ENCODE measurements at regions not wholly inside any gene's neighbourhood (a gene's known extent, or its start where the extent isn't known, plus 50 kb on each side); places are given as distances from the start of the nearest gene placed in this dataset.

GRCh38 chr20:59376109-59376841 is 75.9 kb downstream of the EDN3 start:
- DNase-seq (ENCODE audit: low spot score) = no peak

- DNase-seq (ENCODE audit: low spot score) = no peak
Observed at GRCh38 chr20:59376998-59377397, 76.6 kb downstream of the EDN3 start.

- DNase-seq (ENCODE audit: low spot score) = no peak
Observed at GRCh38 chr20:59377842-59378241, 77.4 kb downstream of the EDN3 start.

- no peak for DNase-seq (ENCODE audit: low spot score)
Observed at GRCh38 chr20:59378396-59378795, 78.0 kb downstream of the EDN3 start.

- no peak for DNase-seq (ENCODE audit: low spot score)
Observed at GRCh38 chr20:59378966-59379365, 78.6 kb downstream of the EDN3 start.

- DNase-seq (ENCODE audit: low spot score) = no peak
Observed at GRCh38 chr20:59381689-59382088, 81.3 kb downstream of the EDN3 start.

GRCh38 chr20:59382157-59382725 is 81.8 kb downstream of the EDN3 start:
- no peak for DNase-seq (ENCODE audit: low spot score)

- DNase-seq (ENCODE audit: low spot score) = no peak
Observed at GRCh38 chr20:59382907-59383306, 82.5 kb downstream of the EDN3 start.

- no peak for DNase-seq (ENCODE audit: low spot score)
Observed at GRCh38 chr20:59385038-59385437, 84.6 kb downstream of the EDN3 start.

GRCh38 chr20:59385480-59385879 is 85.1 kb downstream of the EDN3 start:
- DNase-seq (ENCODE audit: low spot score) = no peak

- DNase-seq (ENCODE audit: low spot score) = no peak
Observed at GRCh38 chr20:59386809-59387208, 86.4 kb downstream of the EDN3 start.

GRCh38 chr20:59387891-59388290 is 87.5 kb downstream of the EDN3 start:
- no peak for DNase-seq (ENCODE audit: low spot score)

GRCh38 chr20:59388402-59388801 is 88.0 kb downstream of the EDN3 start:
- DNase-seq (ENCODE audit: low spot score) = no peak

- no peak for DNase-seq (ENCODE audit: low spot score)
Observed at GRCh38 chr20:59390437-59390836, 90.0 kb downstream of the EDN3 start.

- DNase-seq (ENCODE audit: low spot score) = no peak
Observed at GRCh38 chr20:59391975-59392374, 91.6 kb downstream of the EDN3 start.

- no peak for DNase-seq (ENCODE audit: low spot score)
Observed at GRCh38 chr20:59392736-59393135, 92.3 kb downstream of the EDN3 start.

- DNase-seq (ENCODE audit: low spot score) = no peak
Observed at GRCh38 chr20:59393142-59393541, 92.7 kb downstream of the EDN3 start.

GRCh38 chr20:59395729-59396128 is 95.3 kb downstream of the EDN3 start:
- no peak for DNase-seq (ENCODE audit: low spot score)

- DNase-seq (ENCODE audit: low spot score) = no peak
Observed at GRCh38 chr20:59398537-59399205, 98.3 kb downstream of the EDN3 start.

- no peak for DNase-seq (ENCODE audit: low spot score)
Observed at GRCh38 chr20:59399426-59400099, 99.2 kb downstream of the EDN3 start.

GRCh38 chr20:59400708-59401107 is 100.3 kb downstream of the EDN3 start:
- no peak for DNase-seq (ENCODE audit: low spot score)

GRCh38 chr20:59402681-59403080 is 102.3 kb downstream of the EDN3 start:
- DNase-seq (ENCODE audit: low spot score) = no peak
